GM12865 (cell line): ENCODE measurements at regions not wholly inside any gene's neighbourhood (a gene's known extent, or its start where the extent isn't known, plus 50 kb on each side); places are given as distances from the start of the nearest gene placed in this dataset.

Source experiments
- DNase-seq: peaks from one replicate; pipeline ENCODE4 v3.0.0; 2010; ENCODE audit warnings: low read depth
- H3K4me3 ChIP-seq: 2 replicates; pipeline ENCODE4 v1.5.1; 2011; ENCODE audit warnings: mild to moderate bottlenecking, low read depth, low read length, control low read depth
- TF ChIP-seq, protein P1 (sequence below): IDR thresholded peaks from 2 replicates; pipeline ENCODE4 v1.5.1; 2011; ENCODE audit warnings: low read length, control low read depth, low read depth, inconsistent platforms; ENCODE audit not compliant: insufficient read depth; ENCODE audit errors: missing control alignments

- no peak for DNase-seq
- H3K4me3 ChIP-seq, result no peak overlapping the region
- TF ChIP-seq, protein P1, sequence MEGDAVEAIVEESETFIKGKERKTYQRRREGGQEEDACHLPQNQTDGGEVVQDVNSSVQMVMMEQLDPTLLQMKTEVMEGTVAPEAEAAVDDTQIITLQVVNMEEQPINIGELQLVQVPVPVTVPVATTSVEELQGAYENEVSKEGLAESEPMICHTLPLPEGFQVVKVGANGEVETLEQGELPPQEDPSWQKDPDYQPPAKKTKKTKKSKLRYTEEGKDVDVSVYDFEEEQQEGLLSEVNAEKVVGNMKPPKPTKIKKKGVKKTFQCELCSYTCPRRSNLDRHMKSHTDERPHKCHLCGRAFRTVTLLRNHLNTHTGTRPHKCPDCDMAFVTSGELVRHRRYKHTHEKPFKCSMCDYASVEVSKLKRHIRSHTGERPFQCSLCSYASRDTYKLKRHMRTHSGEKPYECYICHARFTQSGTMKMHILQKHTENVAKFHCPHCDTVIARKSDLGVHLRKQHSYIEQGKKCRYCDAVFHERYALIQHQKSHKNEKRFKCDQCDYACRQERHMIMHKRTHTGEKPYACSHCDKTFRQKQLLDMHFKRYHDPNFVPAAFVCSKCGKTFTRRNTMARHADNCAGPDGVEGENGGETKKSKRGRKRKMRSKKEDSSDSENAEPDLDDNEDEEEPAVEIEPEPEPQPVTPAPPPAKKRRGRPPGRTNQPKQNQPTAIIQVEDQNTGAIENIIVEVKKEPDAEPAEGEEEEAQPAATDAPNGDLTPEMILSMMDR, result no peak
These were observed 1055.4 kb upstream of the AMELY start for GRCh38 chrY:7966916-7967315.

DNA sequence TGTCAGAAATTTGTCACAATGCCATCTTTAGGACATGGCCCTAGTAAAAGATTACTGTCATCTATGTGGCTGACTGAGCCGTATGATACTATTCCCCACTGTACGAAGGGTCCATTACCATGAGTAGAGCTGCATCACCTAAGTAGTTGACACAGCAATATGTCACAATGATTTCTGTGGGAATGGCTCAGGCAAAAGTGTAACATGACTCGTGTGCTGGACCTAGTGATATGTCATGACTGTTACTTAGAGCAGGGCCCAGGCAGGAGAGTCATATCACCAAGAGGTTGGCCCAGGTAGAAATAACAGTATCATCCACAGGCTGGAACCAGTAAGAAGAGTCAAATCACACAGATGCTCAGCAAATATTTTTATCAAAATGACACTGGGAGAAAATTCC, 1051.8 kb upstream of the AMELY start:
- TF ChIP-seq, protein P1, result no peak
- no peak for DNase-seq
- no peak overlapping the region for H3K4me3 ChIP-seq

GRCh38 chrY:7962350-7962749, 1050.8 kb upstream of the AMELY start:
- no peak for DNase-seq
- TF ChIP-seq, protein P1, result no peak
- H3K4me3 ChIP-seq, result no peak overlapping the region

DNA sequence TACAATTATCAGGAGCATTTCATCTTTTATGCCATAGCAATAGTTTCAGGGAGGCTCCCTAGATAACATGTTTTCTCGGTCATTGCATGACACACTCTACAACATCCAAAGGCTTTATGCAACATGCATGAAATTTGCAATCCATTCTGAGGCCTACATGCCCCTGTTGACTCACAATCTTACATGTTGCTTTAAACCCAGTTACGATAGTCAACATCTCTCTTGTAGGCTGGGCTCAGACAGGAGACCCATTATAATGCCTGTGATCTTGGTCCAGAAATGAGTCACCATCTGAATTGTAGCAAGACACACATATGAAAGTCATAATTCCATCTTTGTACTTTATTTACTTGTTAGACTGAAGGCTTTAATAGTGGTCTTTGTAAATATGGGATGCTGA, 1050.3 kb upstream of the AMELY start:
- TF ChIP-seq, protein P1, result no peak
- H3K4me3 ChIP-seq, result no peak overlapping the region
- DNase-seq, result no peak

- no peak for DNase-seq
- TF ChIP-seq, protein P1, result no peak
- H3K4me3 ChIP-seq, result no peak overlapping the region
These were observed 1046.2 kb upstream of the AMELY start for GRCh38 chrY:7957773-7958172.

DNA sequence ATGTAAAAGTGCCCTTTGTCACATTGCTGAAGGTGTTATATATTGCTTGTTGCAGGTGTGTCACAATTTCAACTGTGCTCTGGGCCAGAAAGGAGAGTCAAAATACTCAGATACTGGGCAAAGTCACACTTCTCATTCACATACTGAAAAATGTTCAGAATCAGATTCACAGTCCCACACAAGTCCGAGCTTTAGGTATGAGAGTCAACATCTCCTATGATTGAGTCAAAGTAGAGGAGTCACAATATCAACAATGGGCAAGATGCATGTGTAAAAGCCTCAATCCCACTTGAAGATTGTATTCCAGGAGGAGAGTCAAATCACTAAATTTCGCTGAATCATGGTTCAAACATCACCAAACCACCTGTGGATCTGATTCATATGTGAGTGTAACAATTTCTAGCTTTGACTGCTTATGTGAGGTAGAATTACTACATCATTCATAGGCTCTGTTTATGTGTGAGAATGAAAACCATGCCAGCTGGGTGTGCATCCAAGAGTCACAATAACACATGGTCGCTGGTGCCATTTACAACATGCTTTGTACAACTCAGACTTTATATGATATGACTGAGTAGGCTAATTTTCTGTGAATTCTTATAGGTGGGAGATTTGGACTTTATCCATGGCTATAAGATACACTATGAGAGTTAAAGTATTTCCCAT, 1039.8 kb upstream of the AMELY start:
- no peak overlapping the region for H3K4me3 ChIP-seq
- no peak for DNase-seq
- TF ChIP-seq, protein P1, result no peak

- no peak overlapping the region for H3K4me3 ChIP-seq
- no peak for DNase-seq
- TF ChIP-seq, protein P1, result no peak
These were observed 1032.6 kb upstream of the AMELY start for GRCh38 chrY:7944135-7944534.
